SK-N-SH (cell line): ENCODE measurements at regions not wholly inside any gene's neighbourhood (a gene's known extent, or its start where the extent isn't known, plus 50 kb on each side); places are given as distances from the start of the nearest gene placed in this dataset.

Source experiments
- POLR2AphosphoS5 ChIP-seq: IDR thresholded peaks from 2 replicates; pipeline ENCODE4 v1.6.1; 2012; ENCODE audit warnings: low read depth, low read length
- RCOR1 ChIP-seq: fragments of 150-350 bp; IDR thresholded peaks from 2 replicates; pipeline ENCODE4 v1.6.1; 2017; ENCODE audit warnings: antibody characterized with exemption, low read length
- SIN3A ChIP-seq: IDR thresholded peaks from 2 replicates; pipeline ENCODE4 v1.6.1; 2012; ENCODE audit warnings: low read depth, mild to moderate bottlenecking, low read length, moderate library complexity, borderline replicate concordance
- YY1 ChIP-seq: IDR thresholded peaks from 2 replicates; pipeline ENCODE4 v1.4.0; 2012; ENCODE audit warnings: low read depth, mild to moderate bottlenecking
- TF ChIP-seq, protein P1 (sequence below): IDR thresholded peaks from 2 replicates; pipeline ENCODE4 v1.6.1; 2012; ENCODE audit warnings: mild to moderate bottlenecking, low read depth, low read length, moderate library complexity
- TF ChIP-seq, protein P2 (sequence below): fragments of 200-600 bp; sonication (generic); IDR thresholded peaks from 2 replicates; pipeline ENCODE4 v1.6.1; 2017; ENCODE audit warnings: antibody characterized with exemption, mild to moderate bottlenecking, moderate library complexity
- TF ChIP-seq, protein P3 (sequence below): IDR thresholded peaks from 2 replicates; pipeline ENCODE4 v1.4.0; 2012; ENCODE audit warnings: low read depth
- TF ChIP-seq, protein P4 (sequence below): fragments of 150-350 bp; IDR thresholded peaks from 2 replicates; pipeline ENCODE4 v1.6.1; 2016; ENCODE audit warnings: mild to moderate bottlenecking, low read depth, low read length

DNA sequence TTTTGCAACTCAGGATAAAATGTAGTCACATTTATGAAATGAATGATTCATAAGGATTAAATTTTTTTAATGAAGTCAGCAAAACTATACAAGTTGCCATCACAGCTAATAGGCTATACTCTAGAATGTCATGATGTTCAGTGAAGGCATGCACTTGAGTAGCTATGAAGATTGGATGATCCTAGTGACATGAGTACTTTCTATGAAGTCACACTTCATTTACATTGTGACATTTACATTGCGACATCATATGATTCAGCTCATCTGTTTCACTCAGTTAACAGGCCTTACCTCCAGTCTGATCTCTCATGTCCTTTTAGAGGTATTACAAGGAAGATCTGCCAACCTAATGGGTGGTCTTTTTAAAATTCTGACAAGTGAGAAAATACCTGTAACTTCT lies 82.7 kb upstream of the FGF13 start:
- TF ChIP-seq, protein P1, sequence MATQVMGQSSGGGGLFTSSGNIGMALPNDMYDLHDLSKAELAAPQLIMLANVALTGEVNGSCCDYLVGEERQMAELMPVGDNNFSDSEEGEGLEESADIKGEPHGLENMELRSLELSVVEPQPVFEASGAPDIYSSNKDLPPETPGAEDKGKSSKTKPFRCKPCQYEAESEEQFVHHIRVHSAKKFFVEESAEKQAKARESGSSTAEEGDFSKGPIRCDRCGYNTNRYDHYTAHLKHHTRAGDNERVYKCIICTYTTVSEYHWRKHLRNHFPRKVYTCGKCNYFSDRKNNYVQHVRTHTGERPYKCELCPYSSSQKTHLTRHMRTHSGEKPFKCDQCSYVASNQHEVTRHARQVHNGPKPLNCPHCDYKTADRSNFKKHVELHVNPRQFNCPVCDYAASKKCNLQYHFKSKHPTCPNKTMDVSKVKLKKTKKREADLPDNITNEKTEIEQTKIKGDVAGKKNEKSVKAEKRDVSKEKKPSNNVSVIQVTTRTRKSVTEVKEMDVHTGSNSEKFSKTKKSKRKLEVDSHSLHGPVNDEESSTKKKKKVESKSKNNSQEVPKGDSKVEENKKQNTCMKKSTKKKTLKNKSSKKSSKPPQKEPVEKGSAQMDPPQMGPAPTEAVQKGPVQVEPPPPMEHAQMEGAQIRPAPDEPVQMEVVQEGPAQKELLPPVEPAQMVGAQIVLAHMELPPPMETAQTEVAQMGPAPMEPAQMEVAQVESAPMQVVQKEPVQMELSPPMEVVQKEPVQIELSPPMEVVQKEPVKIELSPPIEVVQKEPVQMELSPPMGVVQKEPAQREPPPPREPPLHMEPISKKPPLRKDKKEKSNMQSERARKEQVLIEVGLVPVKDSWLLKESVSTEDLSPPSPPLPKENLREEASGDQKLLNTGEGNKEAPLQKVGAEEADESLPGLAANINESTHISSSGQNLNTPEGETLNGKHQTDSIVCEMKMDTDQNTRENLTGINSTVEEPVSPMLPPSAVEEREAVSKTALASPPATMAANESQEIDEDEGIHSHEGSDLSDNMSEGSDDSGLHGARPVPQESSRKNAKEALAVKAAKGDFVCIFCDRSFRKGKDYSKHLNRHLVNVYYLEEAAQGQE, result no peak
- TF ChIP-seq, protein P2, sequence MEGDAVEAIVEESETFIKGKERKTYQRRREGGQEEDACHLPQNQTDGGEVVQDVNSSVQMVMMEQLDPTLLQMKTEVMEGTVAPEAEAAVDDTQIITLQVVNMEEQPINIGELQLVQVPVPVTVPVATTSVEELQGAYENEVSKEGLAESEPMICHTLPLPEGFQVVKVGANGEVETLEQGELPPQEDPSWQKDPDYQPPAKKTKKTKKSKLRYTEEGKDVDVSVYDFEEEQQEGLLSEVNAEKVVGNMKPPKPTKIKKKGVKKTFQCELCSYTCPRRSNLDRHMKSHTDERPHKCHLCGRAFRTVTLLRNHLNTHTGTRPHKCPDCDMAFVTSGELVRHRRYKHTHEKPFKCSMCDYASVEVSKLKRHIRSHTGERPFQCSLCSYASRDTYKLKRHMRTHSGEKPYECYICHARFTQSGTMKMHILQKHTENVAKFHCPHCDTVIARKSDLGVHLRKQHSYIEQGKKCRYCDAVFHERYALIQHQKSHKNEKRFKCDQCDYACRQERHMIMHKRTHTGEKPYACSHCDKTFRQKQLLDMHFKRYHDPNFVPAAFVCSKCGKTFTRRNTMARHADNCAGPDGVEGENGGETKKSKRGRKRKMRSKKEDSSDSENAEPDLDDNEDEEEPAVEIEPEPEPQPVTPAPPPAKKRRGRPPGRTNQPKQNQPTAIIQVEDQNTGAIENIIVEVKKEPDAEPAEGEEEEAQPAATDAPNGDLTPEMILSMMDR, result no peak
- TF ChIP-seq YY1 (no peak), POLR2AphosphoS5 (no peak), SIN3A (no peak), RCOR1 (no peak)
- TF ChIP-seq, protein P3, sequence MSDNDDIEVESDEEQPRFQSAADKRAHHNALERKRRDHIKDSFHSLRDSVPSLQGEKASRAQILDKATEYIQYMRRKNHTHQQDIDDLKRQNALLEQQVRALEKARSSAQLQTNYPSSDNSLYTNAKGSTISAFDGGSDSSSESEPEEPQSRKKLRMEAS, result no peak
- TF ChIP-seq, protein P4, sequence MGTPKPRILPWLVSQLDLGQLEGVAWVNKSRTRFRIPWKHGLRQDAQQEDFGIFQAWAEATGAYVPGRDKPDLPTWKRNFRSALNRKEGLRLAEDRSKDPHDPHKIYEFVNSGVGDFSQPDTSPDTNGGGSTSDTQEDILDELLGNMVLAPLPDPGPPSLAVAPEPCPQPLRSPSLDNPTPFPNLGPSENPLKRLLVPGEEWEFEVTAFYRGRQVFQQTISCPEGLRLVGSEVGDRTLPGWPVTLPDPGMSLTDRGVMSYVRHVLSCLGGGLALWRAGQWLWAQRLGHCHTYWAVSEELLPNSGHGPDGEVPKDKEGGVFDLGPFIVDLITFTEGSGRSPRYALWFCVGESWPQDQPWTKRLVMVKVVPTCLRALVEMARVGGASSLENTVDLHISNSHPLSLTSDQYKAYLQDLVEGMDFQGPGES, result no peak
